IPS-15b (cell line): ENCODE measurements at regions not wholly inside any gene's neighbourhood (a gene's known extent, or its start where the extent isn't known, plus 50 kb on each side); places are given as distances from the start of the nearest gene placed in this dataset.

ENCODE experiments used
- H3K27me3 ChIP-seq: one replicate; pipeline ENCODE4 v1.6.1; 2013; ENCODE audit warnings: low read length; ENCODE audit not compliant: control insufficient read depth, insufficient read depth
- H3K36me3 ChIP-seq: one replicate; pipeline ENCODE4 v1.6.1; 2013; ENCODE audit warnings: low read length; ENCODE audit not compliant: control insufficient read depth, insufficient read depth
- H3K4me1 ChIP-seq: one replicate; pipeline ENCODE4 v1.6.1; 2013; ENCODE audit warnings: mild to moderate bottlenecking, low read length; ENCODE audit not compliant: control insufficient read depth, insufficient read depth
- H3K4me3 ChIP-seq: one replicate; pipeline ENCODE4 v1.5.1; 2013; ENCODE audit warnings: low read depth, low read length
- H3K9ac ChIP-seq: one replicate; pipeline ENCODE4 v1.6.1; 2013; ENCODE audit warnings: low read depth, mild to moderate bottlenecking, low read length
- H3K9me3 ChIP-seq: one replicate; pipeline ENCODE4 v1.6.1; 2013; ENCODE audit warnings: mild to moderate bottlenecking, low read length; ENCODE audit not compliant: control insufficient read depth, insufficient read depth

GRCh38 chr6:78597966-78598365, 269.4 kb upstream of the IRAK1BP1 start:
- Histone ChIP-seq H3K9ac (no peak overlapping the region), H3K4me1 (no peaks in the 10 kb centered on the region), H3K4me3 (no peak overlapping the region), H3K27me3 (no peaks in the 10 kb centered on the region), H3K36me3 (no peaks in the 10 kb centered on the region), H3K9me3 (no peaks in the 10 kb centered on the region)

DNA sequence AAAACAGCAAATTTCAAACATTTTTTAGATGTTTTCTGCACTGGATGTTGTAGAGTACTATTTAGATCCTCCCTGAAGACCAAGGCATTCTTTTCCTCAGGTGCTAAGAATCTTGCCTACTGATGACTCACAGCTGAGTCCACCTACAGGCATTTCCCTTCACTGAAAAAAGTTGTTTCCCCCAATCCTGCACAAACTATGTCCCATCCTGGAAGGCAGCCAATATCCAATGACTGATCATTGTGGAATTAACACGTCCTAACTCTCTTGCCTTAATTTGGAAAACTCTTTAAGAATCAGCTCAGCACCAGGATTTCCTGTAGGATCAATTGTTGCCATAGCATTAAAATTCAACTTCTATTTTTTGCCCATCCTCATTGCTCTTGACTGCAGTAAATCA, 268.4 kb upstream of the IRAK1BP1 start:
- Histone ChIP-seq H3K4me1 (no peaks in the 10 kb centered on the region), H3K27me3 (no peaks in the 10 kb centered on the region), H3K36me3 (no peaks in the 10 kb centered on the region), H3K4me3 (no peak overlapping the region), H3K9ac (no peak overlapping the region), H3K9me3 (no peaks in the 10 kb centered on the region)

DNA sequence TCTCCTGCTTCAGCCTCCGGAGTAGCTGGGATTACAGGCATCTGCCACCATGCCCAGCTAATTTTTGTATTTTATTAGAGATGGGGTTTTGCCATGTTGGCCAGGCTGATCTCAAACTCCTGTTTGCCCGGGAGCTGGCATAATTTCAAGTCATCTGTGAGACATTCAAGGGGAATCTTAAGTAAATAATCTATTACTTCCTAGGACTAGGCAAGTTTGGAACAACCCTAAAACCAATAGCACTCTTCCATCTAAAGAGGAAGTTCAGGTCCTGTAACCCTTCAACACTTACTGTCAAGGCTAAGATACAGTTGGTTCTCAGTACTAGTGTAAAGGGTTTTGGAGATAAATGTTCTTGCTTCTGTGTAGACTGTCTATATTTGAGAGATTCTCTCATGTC, 267.8 kb upstream of the IRAK1BP1 start:
- no peak overlapping the region for H3K4me3 ChIP-seq
- no peak overlapping the region for H3K9ac ChIP-seq
- no peaks in the 10 kb centered on the region for H3K36me3 ChIP-seq

DNA sequence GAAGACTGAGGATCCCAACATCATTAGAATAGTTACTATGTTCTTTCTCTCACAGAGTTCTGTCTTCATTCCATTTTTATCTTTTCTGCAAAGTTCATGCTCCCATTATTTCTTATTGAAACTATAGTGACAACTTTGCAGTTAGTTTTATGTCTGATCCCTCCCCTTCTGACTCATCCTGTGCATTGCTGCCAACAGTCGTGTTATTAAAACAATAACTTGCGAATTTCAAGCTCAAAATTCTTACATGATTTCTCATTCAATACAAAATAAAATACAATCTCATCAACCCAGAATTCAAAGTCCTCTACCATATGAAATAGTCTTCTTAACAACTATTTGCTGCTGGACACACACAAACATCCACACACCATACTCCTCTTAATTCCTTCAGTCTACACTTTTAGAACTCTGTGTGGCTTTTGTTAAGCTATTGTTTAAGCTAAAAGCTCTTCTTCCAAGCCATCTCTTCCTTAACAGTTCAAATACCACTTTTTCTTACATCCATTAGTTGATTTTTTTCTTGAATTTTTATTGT, 261.4 kb upstream of the IRAK1BP1 start:
- Histone ChIP-seq H3K4me1 (no peaks in the 10 kb centered on the region), H3K4me3 (no peak overlapping the region), H3K27me3 (no peaks in the 10 kb centered on the region), H3K9me3 (no peaks in the 10 kb centered on the region), H3K9ac (no peak overlapping the region), H3K36me3 (no peaks in the 10 kb centered on the region)

More for the DNA sequence above, 267.8 kb upstream of the IRAK1BP1 start:
- no peaks in the 10 kb centered on the region for H3K27me3 ChIP-seq
- no peaks in the 10 kb centered on the region for H3K9me3 ChIP-seq
- H3K4me1 ChIP-seq: no peaks in the 10 kb centered on the region

- H3K9me3 ChIP-seq: no peaks in the 10 kb centered on the region
- no peak overlapping the region for H3K9ac ChIP-seq
- no peaks in the 10 kb centered on the region for H3K4me1 ChIP-seq
- no peaks in the 10 kb centered on the region for H3K27me3 ChIP-seq
- no peak overlapping the region for H3K4me3 ChIP-seq
- no peaks in the 10 kb centered on the region for H3K36me3 ChIP-seq
Measured at GRCh38 chr6:78607189-78607588, 260.2 kb upstream of the IRAK1BP1 start.

DNA sequence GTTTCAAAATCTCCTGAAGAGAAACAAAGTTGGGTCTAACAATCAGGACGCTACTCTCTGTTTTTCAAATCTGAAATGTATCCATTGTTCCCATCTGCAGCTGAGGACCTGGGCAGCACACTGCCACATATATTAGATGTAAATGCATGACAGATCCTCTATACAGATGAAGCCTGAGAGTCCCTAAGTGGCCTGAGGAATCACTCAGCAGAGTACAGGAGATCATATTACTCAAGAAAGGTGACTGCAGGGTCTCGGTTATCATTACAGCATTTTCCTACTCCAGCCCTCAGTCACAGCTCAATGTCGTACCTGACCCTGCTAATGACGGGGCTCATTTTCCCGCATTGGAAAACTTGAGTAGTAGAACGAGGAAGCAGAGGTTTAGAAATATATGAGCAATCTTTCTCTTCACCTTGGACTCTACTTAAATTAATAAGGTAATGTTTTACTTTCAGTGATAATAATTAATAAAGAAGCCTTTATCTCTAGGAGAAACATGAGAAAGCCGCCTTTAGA, 256.2 kb upstream of the IRAK1BP1 start:
- no peaks in the 10 kb centered on the region for H3K36me3 ChIP-seq
- no peaks in the 10 kb centered on the region for H3K27me3 ChIP-seq
- H3K4me1 ChIP-seq: no peaks in the 10 kb centered on the region
- no peak overlapping the region for H3K4me3 ChIP-seq
- no peaks in the 10 kb centered on the region for H3K9me3 ChIP-seq
- H3K9ac ChIP-seq: no peak overlapping the region

DNA sequence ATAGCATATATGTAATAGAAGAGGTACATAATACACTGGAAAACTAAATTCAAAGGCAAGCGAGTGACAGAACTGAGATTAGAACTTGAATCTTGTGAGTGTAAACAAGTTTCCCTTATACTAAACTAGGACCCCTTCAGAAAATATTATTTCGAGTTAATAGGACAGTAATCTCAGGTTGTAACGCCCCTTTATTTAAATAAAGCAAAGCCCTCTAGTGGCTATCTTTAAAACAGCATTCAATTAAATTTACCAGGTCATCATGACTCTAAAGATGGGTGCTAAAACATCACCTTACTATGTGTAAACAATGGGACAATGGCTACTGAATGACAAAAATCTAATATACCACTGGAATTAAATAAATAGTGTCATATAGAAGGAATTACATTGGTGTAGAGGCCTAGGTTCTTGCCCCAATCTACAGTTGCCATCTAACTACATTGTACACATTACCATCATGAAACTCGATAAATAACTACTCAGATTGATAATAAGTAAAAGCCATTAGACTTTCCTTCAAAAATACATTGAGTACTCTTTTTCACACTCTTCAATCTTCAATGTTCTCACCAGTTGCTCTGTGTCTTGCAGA, 255.4 kb upstream of the IRAK1BP1 start:
- H3K36me3 ChIP-seq: no peaks in the 10 kb centered on the region
- no peak overlapping the region for H3K9ac ChIP-seq
- H3K4me3 ChIP-seq: no peak overlapping the region
- no peaks in the 10 kb centered on the region for H3K9me3 ChIP-seq
- no peaks in the 10 kb centered on the region for H3K27me3 ChIP-seq
- no peaks in the 10 kb centered on the region for H3K4me1 ChIP-seq

- H3K9me3 ChIP-seq: no peaks in the 10 kb centered on the region
- no peaks in the 10 kb centered on the region for H3K4me1 ChIP-seq
- H3K27me3 ChIP-seq: no peaks in the 10 kb centered on the region
- no peak overlapping the region for H3K9ac ChIP-seq
- no peak overlapping the region for H3K4me3 ChIP-seq
- no peaks in the 10 kb centered on the region for H3K36me3 ChIP-seq
Measured at GRCh38 chr6:78614961-78615360, 252.4 kb upstream of the IRAK1BP1 start.

DNA sequence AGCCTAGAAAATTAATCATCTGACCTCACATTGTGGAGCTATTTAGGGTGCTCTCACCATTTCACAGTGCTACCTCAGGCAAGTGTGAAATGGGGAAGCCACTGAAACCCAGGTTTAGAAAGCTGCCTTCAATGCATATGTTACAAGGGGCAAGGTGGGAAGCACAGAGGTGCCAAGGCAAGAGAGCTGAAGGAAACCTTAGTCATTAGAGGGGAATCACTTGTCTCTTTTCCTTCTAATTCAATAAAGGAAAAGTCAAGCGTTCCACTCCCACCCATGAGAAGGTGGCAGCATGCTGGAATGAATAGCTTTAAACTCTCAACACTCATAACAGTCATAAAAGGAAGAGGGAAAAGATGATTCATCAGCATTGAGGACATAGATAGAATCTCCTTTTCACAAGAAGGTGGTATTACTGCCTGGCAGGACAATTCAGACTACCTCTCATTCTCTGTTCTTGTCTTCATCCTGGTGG, 251.9 kb upstream of the IRAK1BP1 start:
- no peak overlapping the region for H3K4me3 ChIP-seq
- H3K27me3 ChIP-seq: no peaks in the 10 kb centered on the region
- H3K9ac ChIP-seq: no peak overlapping the region
- no peaks in the 10 kb centered on the region for H3K9me3 ChIP-seq
- H3K4me1 ChIP-seq: no peaks in the 10 kb centered on the region
- H3K36me3 ChIP-seq: no peaks in the 10 kb centered on the region

DNA sequence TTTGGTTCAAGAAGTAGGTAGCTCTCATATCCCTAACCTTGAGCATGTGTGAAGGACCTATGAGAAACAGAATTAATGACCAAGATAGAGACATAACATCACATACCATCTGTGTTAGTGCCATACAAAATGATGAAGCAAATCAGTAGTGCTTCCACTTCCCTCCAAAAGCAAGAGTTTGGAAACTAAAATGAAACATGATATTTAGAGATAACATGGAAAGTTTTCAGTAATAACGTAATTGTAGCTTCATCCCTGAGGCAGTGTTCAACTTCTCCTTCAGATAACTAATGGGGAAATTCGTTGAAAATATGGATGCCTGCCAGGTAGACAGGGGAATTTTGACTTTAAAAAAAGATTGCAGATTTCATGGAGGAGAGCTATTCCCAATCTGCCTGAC, 248.4 kb upstream of the IRAK1BP1 start:
- Histone ChIP-seq H3K4me3 (no peak overlapping the region), H3K9ac (no peak overlapping the region), H3K27me3 (no peaks in the 10 kb centered on the region), H3K9me3 (no peaks in the 10 kb centered on the region), H3K36me3 (no peaks in the 10 kb centered on the region), H3K4me1 (no peaks in the 10 kb centered on the region)

DNA sequence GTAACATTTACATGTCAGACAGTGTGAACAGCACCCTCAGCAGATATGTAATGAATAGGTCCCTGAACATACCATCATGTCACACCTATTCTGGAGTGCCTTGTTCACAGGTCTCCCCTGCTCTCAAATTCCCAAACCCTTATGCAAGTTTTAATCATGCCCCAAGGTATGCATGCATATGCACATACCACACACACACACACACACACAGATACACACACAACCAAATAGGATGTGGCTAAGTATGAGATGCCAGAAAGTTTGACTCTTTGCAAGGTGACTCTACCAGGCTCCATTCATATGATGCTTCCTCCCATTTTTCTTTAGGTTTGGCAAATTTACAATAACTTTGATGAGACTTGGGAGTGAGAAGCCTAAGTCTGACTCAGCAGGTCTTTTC, 243.8 kb upstream of the IRAK1BP1 start:
- H3K36me3 ChIP-seq: no peaks in the 10 kb centered on the region
- no peaks in the 10 kb centered on the region for H3K4me1 ChIP-seq
- no peaks in the 10 kb centered on the region for H3K27me3 ChIP-seq
- no peak overlapping the region for H3K9ac ChIP-seq
- H3K4me3 ChIP-seq: no peak overlapping the region
- H3K9me3 ChIP-seq: no peaks in the 10 kb centered on the region

- no peaks in the 10 kb centered on the region for H3K27me3 ChIP-seq
- H3K36me3 ChIP-seq: no peaks in the 10 kb centered on the region
- no peaks in the 10 kb centered on the region for H3K4me1 ChIP-seq
- H3K9ac ChIP-seq: peak overlapping the region; percentile 12
- H3K9me3 ChIP-seq: no peaks in the 10 kb centered on the region
- peak overlapping the region; percentile 34 for H3K4me3 ChIP-seq
Measured at GRCh38 chr6:78629154-78629721, 238.1 kb upstream of the IRAK1BP1 start.
